ENCODE measurements at regions not wholly inside any gene's neighbourhood (a gene's known extent, or its start where the extent isn't known, plus 50 kb on each side); places are given as distances from the start of the nearest gene placed in this dataset.
"Not testable (repeated sequence)": the region's sequence is repeated elsewhere in the genome, so short reads cannot be mapped to it uniquely, and the experiment has no call there.

- DNase-seq = not testable (repeated sequence)
These were observed 94.3 kb upstream of the HMX1 start for GRCh38 chr4:8965896-8966295.

- not testable (repeated sequence) for DNase-seq
These were observed 92.7 kb upstream of the HMX1 start for GRCh38 chr4:8964201-8964788.

DNA sequence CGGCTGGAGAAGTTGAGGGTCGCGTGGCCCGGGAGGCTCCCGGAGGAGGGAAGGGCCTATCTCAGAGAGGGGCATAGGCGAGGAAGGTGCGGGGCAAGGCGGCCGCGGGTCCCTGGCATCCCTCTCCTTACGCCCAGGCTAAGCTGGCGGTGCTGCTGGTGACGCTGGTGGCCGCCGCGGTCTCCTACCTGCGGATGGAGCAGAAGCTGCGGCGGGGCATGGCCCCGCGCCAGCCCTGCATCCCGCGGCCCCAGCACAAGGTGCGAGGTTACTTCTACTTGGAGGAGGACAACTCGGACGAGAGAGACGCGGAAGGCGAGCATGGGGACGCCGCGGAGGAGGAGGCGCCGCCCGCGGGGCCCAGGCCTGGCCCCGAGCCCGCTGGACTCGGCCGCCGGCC lies 91.9 kb upstream of the HMX1 start:
- not testable (repeated sequence) for DNase-seq

GRCh38 chr4:8961343-8961742 lies 89.7 kb upstream of the HMX1 start:
- DNase-seq = not testable (repeated sequence)

DNA sequence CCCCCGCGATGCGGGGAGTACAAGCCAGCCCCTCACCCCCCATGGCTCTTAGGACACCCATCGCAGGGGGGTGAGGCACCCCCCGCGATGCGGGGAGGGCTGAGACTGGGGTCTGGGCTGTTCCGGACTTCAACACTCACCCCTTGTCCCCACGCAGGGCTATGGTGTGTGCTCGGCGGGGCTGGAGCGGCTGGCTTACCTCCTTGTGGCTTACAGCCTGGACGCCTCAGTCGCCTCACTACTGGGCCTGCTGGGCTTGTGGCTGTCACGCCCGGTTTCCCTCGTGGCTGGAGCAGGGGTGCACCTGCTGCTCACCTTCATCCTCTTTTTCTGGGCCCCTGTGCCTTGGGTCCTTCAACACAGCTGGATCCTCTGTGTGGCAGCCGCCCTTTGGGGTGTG lies 87.8 kb upstream of the HMX1 start:
- not testable (repeated sequence) for DNase-seq

DNA sequence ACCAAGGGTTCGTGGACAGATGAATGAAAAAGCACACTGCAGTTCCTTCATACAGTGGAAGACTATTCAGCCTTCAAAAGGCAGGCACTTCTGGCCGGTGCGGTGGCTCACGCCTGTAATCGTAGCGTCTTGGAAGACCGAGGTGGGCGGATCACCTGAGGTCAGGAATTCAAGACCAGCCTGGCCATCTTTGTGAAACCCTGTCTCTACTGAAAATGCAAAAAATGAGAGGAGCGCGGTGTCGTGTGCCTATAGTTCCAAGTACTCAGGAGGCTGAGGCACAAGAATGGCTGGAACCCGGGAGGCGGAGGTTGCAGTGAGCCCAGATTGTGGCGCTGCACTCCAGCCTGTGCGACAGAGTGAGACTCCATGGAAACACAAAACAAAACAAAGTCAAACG lies 82.4 kb upstream of the HMX1 start:
- not testable (repeated sequence) for DNase-seq

- DNase-seq = not testable (repeated sequence)
These were observed 81.2 kb upstream of the HMX1 start for GRCh38 chr4:8952791-8953190.

DNA sequence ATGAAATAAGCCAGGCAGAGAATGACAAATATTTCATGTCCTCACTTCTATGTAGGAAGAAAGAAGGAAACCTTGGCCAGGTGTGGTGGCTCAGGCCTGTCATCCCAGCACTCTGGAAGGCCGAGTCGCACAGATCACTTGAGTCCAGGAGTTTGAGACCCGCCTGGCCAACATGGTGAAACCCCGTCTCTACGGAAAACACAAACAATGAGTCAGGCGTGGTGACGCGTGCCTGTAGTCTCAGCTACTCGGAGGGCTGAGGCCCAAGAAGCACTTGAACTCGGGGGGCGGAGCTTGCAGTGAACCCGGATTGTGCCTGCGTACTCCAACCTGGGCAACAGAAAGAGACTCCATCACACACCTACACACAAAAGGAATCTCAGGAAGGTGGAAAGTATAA lies 80.5 kb upstream of the HMX1 start:
- not testable (repeated sequence) for DNase-seq

- not testable (repeated sequence) for DNase-seq
These were observed 73.9 kb upstream of the HMX1 start for GRCh38 chr4:8945506-8945905.

- not testable (repeated sequence) for DNase-seq
These were observed 71.7 kb upstream of the HMX1 start for GRCh38 chr4:8943367-8943766.

GRCh38 chr4:8942088-8942487 lies 70.4 kb upstream of the HMX1 start:
- not testable (repeated sequence) for DNase-seq

DNA sequence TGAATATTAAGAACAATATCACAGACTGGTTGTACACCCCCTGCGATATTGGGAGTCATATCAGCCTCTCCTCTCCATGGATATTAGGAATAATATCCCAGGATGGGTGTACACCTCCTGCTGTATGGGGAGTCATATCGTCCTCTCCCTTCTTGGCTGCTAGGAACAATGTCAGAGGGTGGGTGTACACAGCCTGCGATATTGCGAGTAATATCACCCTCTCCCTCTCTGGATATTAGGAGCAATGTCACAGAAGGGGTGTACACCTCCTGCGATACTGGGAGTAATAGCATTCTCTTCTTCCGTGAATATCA lies 69.8 kb upstream of the HMX1 start:
- not testable (repeated sequence) for DNase-seq

GRCh38 chr4:8940792-8941491 lies 69.3 kb upstream of the HMX1 start:
- no peak for DNase-seq

DNA sequence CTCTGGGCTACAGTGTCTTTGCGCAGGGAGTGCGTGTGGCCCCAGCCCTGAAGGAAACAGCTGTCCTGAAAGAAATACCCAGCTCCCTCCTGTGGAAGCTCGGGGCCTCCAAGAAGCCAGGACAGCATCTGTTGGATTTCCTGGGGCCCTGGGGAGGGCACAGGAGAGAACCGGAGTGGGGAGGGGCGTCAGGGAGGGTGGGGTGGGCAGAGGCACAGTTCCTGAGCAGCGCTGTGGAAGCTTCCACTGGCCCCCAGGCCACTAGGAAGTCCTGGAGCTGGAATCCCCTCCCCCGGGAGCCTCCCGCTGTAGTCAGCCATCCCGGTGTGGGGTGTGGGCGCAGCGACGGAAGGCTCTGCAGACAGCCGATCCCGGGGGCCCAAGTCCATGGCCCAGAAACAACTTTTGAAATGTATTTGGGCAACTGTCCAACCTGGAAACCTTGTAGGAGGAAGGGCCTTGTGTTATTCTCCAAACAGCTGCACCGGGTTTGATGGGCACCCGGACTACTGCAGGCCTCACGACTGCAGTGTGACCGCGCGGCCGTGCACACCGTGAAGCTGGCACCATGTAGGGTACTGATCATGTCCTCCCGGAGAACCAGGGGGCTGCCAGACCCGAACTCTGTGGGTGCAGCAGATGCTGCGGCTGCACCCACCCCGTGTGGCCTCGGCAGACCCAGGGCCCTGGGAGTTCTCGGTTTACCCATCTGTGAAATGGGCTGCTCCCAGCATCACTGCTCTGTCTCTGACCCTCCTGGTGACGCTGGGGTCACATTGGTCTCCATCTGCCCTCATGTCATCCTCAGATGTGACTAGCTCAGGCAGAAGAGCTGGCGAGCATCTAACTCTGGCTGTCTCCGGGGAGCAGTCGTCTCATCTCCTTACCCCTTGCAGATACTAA lies 68.5 kb upstream of the HMX1 start:
- DNase-seq = no peak

GRCh38 chr4:8939160-8939839 lies 67.7 kb upstream of the HMX1 start:
- DNase-seq = no peak

GRCh38 chr4:8938623-8939022 lies 67.0 kb upstream of the HMX1 start:
- no peak for DNase-seq

DNA sequence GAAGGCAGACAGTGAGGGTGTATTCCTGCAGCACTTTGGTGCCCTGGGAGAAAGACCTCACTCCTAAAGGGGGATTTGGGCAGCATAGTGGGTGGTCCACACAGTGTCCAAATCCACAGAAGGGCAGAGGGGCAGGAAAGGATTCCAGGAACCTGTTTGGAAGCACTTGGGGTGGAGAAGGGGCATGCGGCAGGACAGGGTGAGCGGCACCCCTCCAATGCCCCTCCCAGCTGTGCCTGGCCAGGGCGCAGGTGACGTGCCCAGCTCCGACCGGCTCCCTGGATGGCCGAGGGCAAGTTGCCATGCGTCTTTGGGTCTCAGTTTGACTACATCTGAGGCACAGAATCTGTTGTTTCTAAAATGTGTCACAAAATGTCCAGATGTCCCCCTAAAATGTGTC lies 66.5 kb upstream of the HMX1 start:
- no peak for DNase-seq

GRCh38 chr4:8932884-8933283 lies 61.2 kb upstream of the HMX1 start:
- no peak for DNase-seq

DNA sequence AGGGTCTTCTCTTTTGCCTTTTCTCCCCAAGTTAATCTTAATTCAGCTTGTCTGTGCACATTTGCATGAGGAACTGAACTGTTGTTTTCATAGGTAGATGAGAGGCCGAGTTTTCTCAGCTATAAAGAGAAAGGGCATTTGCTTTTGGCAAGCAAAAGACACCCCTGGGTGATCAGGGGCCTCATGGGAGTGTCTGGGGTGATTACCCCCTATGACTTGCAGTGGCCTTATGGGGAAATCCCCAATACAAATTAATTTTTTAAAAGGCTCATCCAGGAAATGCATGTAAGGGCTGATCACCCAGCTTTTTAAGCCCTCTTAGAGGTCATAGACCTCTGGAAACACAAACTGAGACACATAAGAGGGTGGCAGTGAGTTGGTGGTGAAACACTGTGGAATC lies 56.4 kb upstream of the HMX1 start:
- DNase-seq = no peak

GRCh38 chr4:8922481-8922880 lies 50.8 kb upstream of the HMX1 start:
- no peak for DNase-seq

- no peak for DNase-seq
These were observed 49.8 kb upstream of the HMX1 start for GRCh38 chr4:8921465-8921864.
